Kidney capillary endothelial cell (primary cell): ENCODE measurements at regions not wholly inside any gene's neighbourhood (a gene's known extent, or its start where the extent isn't known, plus 50 kb on each side); places are given as distances from the start of the nearest gene placed in this dataset.

Experiments
- DNase-seq: peaks from one replicate; pipeline ENCODE4 v3.0.0-alpha.2; 2018; ENCODE audit warnings: low spot score

DNA sequence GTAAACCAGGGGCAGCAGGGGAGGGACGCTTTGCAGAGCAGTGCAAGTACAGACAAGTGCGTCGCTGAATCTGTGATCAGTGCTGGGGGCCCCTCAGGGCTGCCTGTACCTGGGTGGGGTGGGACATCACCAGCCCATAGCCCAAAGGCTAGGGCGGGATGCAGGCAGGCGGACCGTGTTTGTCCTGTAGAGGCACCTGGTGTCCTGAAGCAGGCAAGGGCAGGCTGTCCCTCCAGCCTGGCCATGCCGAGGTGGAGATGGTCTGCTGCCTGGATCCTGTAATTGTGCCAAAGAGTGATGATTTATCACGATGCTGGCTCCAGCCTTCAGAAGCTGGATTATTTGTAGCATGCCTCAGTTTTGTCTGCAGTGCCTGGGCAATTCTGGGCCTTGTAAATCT, 137.9 kb upstream of the GSE1 start:
- DNase-seq = no peak

DNA sequence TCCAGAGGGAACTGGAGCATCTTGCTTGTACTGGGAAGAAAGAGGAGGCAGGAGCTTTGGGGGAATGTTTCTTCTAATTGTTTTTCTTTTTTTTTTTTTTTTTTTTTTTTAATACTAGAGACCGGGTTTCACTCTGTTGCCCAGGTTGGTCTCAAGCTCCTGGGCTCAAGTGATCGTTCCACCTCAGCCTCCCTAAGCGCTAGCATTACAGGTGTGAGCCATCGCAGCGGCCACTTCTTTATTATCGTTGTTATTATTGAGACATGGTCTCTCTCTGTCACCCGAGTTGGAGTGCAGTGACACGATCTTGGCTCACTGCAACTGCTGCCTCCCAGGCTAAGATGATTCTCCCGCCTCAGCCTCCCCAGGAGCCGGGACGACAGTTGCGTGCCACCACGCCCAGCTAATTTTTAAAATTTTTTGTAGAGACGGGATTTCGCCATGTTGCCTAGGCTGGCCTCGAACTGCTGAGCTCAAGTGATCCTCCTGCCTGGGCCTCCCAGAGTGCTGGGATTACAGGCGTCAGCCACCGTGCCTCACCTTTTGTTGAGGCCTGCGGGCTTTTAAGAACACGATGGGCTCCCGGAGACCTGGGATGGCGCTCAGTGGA, 137.3 kb upstream of the GSE1 start:
- no peak for DNase-seq

GRCh38 chr16:85476389-85476788, 136.7 kb upstream of the GSE1 start:
- DNase-seq = no peak

DNA sequence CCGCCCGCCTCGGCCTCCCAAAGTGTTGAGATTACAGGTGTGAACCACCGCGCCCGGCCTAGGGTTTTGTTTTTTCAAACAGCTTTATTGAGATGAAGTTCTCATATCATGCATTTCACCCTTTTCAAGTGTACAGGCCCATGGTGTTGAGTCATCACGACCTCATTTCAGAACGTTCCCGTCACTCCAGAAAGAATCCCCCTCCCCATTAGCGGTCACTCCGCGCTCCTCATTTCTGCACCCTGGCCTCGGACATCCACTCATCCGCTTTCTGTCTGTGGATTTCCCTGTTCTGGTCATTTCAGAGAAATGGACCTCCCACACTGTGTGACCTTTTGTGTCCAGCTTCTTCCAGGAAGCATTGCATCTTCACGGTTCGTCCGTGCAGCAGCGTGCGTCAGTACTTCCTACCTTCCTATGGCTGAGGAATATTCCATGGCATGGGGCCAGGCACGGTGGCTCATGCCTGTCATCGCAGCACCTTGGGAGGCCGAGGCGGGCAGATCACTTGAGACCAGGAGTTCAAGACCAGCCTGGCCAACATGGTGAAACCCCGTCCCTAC, 135.2 kb upstream of the GSE1 start:
- DNase-seq = peak; percentile 44

GRCh38 chr16:85479972-85480726, 133.0 kb upstream of the GSE1 start:
- DNase-seq = no peak

- DNase-seq = no peak
Measured at GRCh38 chr16:85480727-85481101, 132.4 kb upstream of the GSE1 start.

- no peak for DNase-seq
Measured at GRCh38 chr16:85481206-85481605, 131.9 kb upstream of the GSE1 start.

DNA sequence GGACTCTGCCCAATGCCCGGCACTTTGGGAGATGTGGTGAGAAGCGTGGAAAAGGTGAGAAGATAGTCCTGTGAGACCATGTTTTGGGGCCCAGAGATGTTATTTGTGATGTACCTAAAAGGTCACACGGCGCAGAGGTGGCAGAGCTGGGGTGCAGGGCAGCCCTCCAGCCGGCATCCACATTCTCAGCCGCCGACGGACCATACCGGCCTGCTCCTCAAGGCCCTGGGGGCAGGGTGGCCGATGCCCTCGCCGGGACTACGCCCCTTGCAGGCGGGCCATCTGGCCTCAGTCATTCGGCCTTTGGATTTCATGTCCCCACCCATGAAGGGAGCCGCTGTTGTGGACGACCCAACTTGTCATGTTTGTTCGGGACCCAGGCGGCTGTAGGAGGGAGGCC, 131.4 kb upstream of the GSE1 start:
- DNase-seq = no peak

GRCh38 chr16:85483424-85483823, 129.7 kb upstream of the GSE1 start:
- no peak for DNase-seq

DNA sequence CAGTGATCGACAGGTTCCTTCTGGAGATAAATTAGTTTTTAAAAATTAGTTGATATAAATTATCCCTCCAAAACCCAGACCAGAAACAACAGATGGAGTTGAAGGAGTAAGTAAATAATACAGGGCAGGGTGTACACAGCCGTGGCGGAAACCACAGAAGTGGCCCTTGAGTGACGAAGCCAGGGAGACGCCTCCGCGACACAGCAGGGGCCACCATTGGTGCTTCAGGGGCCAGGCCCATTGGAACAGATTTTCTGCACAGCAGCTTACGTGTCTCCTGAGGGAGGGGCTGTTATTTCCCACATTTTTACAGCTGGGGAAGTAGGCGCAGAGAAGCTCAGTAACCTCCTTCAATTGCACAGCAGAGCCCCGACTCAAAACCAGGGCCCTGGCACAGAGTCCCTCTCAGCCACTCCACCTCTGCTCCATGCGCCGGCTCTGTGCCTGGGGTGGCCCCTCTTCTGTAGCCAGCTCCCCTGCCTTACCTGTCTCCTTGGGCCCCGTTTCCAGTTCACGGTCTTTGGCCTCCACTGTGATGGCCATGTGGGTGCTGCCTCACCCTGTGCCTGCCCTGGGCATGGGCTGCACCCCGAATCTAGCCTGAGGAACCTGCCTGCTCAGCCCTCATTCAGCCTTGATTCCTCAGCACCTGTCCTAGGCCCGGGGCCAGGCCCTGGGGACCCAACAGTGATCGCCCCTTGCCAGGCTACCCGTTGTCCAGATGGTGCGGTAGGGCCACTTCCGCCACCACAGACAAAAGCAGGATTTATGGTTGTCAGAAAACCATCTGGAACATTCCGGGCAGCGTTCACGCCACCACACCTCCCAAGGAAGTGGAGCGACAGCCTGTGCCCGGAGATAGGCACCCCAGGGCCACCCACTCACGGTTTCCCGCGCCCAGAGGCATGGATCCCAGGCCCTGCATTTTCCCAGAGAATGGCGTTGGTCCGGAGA, 128.5 kb upstream of the GSE1 start:
- no peak for DNase-seq

GRCh38 chr16:85485379-85485778, 127.7 kb upstream of the GSE1 start:
- no peak for DNase-seq

- DNase-seq = no peak
Measured at GRCh38 chr16:85486256-85486915, 126.7 kb upstream of the GSE1 start.

- DNase-seq = no peak
Measured at GRCh38 chr16:85488414-85488813, 124.7 kb upstream of the GSE1 start.

DNA sequence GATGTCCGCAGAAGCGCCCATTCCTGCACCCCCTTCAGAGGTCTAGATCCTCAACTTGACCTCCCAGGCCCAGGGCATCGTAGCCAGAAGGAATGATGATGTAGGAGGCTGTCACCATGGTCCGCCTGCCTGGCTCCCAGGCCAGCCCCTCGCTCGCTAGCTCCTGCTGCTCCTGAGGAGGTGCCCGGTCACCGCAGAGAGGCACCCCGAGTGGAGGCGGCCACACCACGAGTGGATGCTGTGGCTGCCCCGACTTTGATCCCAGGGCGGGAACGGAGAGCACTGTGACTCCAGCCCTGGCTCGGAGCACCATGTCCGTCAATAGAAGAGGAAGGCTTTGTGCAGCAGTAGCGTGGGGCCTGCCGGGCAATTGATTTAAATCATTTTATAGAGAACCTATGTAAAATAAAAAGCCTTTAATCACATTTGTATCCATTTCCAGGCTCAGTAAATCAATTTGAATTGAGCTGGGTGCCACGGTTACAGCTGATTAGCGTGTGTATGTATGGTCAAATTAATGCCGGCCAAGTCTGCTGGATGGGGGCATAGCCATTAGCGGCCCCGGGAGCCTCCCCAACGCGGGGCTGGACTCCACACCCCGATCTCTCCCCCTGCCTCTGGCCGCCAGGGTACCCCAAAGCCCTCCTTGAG, 122.6 kb upstream of the GSE1 start:
- no peak for DNase-seq

DNA sequence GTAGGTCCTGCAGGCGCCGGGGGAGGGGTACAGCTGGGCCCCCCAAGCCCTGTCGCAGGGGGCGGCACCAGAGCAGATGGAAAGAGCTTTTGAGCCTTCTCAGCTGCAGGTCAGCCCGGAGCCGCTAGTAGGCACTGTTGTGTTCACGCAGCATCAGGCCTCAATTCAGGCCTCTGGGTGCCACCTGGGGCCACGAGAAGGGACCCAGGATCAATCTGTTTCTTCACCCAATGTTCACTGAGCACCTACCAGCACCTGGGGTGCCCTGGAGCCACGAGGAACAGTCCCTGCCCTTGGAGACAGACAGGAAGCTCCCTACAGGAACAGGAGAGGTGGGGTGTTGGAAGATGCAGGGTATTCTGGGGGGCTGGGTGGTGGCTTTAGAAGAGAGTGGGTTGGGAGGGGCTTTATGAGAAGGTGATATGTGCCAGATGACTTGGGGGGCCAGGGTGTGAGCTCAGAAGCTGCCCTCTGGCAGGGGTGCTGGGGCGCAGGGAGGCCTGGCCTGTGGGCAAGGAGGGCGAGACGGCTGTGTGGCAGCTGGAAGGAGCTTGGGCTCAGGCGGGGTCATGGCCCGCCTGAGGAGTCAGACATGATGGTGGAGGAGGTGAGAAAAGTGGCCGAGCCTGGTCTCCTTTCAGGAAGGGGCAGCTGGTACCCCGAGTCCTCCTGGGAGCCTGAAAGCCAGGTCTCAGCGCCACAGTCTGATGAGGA, 121.9 kb upstream of the GSE1 start:
- no peak for DNase-seq

- DNase-seq = no peak
Measured at GRCh38 chr16:85491798-85492294, 121.3 kb upstream of the GSE1 start.

- DNase-seq = no peak
Measured at GRCh38 chr16:85492295-85492864, 120.7 kb upstream of the GSE1 start.

GRCh38 chr16:85494315-85494714, 118.8 kb upstream of the GSE1 start:
- no peak for DNase-seq

DNA sequence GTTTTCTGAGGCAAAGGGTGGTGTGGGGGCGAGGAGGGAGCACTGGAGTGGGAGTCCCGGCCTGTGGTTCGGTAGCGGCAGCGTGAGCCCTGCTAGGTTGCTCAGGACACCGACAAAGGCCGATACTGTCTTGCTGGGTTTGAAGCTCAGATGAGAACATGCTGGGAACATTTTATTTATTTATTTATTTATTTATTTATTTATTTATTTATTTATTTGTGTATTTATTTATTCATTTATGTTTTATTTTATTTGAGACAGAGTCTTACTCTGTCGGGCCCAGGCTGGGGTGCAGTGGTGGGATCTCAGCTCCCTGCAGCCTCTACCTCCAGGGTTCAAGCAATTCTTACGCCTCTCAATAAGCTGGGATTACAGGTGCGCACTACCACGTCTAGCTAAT, 117.9 kb upstream of the GSE1 start:
- DNase-seq = no peak

GRCh38 chr16:85495823-85496538, 117.1 kb upstream of the GSE1 start:
- no peak for DNase-seq
